AG09319 (cell line): ENCODE measurements at regions not wholly inside any gene's neighbourhood (a gene's known extent, or its start where the extent isn't known, plus 50 kb on each side); places are given as distances from the start of the nearest gene placed in this dataset.

ENCODE experiments used
- DNase-seq: peaks from one replicate; pipeline ENCODE4 v3.0.0-alpha.2; 2010; ENCODE audit warnings: low read depth; ENCODE audit errors: extremely low read depth
- TF ChIP-seq, protein P1 (sequence below): IDR thresholded peaks from 2 replicates; pipeline ENCODE4 v1.5.1; 2011; ENCODE audit warnings: low read depth, mild to moderate bottlenecking, inconsistent platforms, low read length, moderate library complexity

DNA sequence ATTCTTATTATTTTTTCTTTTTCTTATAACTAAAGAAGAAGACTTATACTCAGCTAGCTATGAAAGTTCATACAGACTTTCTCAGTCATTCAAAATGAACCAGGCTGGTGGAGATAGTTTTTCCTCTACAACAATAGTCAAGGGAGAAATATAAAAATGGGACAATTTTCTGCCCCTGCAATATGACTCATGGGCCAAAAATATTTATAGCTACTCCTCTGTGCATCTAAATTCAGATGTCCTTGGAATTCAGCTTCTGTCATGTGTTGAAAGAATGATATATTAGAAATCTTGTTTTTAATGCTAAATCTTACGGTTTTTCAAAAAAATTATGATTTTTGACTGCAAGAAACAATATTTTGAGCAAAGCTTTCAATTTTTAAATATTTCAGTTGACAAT is 237.2 kb upstream of the SYT10 start:
- TF ChIP-seq, protein P1, sequence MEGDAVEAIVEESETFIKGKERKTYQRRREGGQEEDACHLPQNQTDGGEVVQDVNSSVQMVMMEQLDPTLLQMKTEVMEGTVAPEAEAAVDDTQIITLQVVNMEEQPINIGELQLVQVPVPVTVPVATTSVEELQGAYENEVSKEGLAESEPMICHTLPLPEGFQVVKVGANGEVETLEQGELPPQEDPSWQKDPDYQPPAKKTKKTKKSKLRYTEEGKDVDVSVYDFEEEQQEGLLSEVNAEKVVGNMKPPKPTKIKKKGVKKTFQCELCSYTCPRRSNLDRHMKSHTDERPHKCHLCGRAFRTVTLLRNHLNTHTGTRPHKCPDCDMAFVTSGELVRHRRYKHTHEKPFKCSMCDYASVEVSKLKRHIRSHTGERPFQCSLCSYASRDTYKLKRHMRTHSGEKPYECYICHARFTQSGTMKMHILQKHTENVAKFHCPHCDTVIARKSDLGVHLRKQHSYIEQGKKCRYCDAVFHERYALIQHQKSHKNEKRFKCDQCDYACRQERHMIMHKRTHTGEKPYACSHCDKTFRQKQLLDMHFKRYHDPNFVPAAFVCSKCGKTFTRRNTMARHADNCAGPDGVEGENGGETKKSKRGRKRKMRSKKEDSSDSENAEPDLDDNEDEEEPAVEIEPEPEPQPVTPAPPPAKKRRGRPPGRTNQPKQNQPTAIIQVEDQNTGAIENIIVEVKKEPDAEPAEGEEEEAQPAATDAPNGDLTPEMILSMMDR, result no peak
- no peak for DNase-seq

DNA sequence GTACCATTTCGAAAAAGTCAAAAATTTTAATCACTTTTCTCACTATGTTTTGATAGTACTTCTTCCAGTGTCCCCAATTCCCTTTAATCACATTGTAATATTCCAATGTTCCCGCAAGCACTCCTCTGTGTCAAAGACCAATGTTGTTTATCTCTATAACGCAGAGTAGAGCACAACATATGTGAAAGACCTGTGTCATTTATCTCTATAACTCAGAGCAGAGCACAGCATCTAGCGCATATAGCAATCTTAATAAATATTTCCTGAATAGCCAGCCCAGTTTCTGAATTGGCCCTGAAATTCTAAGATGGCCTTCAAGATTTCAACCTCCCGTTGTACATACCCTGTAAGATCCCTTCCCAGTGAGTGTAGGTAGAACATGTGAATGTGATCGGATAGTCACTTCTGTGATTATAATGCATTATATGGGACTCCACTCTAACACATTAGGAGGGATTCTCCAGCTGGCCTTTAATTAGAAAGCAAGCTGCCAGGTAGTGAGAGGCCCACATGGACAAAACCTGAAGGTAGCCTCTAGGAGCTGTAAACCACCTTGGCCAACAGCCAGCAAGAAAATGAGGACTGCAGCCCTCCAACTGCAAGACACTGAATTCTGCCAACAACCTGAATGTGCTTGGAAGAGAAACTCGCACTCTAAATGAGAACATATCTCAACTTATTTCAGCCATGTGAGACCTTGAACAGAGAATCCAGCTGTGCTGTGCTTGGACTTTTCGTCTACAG is 238.8 kb upstream of the SYT10 start:
- TF ChIP-seq, protein P1, result no peak
- no peak for DNase-seq

DNA sequence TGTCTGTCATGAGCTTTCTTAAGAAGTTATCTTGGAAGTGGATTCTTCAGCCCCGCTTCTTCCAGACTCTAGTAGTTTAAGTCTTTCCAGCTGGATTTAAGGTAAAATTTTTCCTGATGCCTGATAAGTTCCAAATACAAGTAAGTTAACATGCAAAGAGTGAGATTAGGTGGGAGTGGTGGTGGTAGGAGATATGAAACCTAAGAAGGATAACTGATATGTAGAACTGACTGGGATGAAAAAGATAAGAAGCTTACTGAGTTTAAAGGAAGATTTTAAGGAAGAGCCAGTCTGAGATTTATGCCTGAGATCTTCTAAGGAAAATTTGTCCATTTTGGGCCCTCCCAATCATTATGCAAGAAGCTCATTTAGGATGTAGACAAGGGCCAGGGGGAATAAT is 250.9 kb upstream of the SYT10 start:
- TF ChIP-seq, protein P1, result no peak
- no peak for DNase-seq

DNA sequence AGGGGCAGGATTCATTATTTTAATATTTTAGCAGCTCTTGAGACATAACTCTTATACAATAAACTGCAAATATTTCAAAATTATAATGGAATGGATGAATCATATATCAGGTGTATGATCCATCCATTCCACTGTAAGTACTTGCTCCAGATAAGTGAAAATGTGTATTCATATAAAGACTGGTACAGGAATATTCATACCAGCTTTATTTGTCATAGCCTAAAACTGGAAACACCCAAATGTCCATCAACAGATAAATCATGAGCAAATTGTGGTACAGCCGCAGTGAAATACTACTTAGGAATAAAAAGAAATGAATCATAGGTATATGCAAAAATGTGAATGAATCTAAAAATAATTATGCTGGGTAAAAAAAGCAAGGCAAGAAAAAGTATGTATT is 263.6 kb upstream of the SYT10 start:
- TF ChIP-seq, protein P1, result no peak
- DNase-seq, result no peak

DNA sequence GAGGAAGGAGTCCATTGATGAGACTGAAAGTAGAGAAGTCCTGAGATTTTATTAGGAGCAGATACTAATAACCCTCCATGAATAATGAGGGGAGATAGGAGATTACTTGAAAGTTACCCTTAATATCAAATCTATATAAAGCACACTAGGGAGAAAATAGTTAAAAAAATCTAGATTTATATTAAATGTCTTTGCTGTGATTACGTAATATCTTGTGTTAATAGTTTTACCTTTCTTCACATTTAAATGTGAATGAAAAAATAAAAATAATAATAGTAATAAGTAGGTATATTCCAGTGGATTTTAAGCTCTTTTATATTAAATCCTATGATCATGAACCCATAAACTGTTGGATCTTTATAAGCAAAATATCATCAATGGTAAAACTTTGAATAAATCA is 267.3 kb upstream of the SYT10 start:
- no peak for DNase-seq
- TF ChIP-seq, protein P1, result no peak

DNA sequence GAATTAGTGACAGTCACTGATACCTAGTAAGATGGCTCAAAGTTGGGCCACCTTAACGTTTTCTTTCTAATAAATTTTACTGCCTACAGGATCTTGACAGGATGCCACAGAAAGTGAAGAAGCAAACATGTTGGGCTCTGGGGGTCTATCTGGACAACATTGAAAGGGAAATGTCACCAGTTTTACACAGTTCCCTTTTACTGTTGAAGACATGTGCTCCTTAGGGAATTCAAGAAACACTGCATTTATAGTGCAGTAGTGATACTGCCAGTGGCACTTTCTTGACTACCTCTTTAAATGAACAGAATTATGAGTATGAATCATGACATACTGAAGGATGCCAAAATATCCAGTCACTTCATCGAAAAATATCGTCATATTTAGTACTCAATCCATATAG is 269.3 kb upstream of the SYT10 start:
- TF ChIP-seq, protein P1, result no peak
- DNase-seq, result no peak

DNA sequence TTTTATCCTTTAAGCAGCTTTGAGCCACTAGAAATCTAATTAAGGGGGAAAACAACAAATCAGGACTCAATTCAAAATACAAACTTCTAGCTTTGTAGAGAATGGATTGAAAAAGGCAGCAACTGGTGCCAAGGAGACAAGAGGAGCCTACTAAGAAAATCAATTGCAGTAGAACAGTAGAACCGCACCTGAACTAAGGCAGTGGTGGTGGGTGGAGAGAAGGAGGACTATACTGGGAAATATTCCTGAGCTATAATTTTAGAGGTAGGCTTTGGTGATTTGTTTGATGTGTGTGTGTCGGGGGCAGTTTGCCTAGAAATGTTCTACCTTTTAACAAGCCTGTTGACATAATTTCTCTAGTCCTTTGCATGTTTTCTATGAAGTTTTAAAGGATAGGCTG is 270.9 kb upstream of the SYT10 start:
- TF ChIP-seq, protein P1, result no peak
- DNase-seq, result no peak
